IPS-18c (cell line): ENCODE measurements at regions not wholly inside any gene's neighbourhood (a gene's known extent, or its start where the extent isn't known, plus 50 kb on each side); places are given as distances from the start of the nearest gene placed in this dataset.
"Not testable (repeated sequence)": the region's sequence is repeated elsewhere in the genome, so short reads cannot be mapped to it uniquely, and the experiment has no call there.

Source experiments
- H3K4me3 ChIP-seq: 2 replicates; pipeline ENCODE4 v1.7.0; 2013; ENCODE audit warnings: low read depth, mild to moderate bottlenecking, low read length, moderate library complexity; ENCODE audit not compliant: insufficient read depth
- H3K9me3 ChIP-seq: one replicate; pipeline ENCODE4 v1.6.1; 2013; ENCODE audit warnings: mild to moderate bottlenecking, low read length, moderate library complexity; ENCODE audit not compliant: control insufficient read depth, insufficient read depth

DNA sequence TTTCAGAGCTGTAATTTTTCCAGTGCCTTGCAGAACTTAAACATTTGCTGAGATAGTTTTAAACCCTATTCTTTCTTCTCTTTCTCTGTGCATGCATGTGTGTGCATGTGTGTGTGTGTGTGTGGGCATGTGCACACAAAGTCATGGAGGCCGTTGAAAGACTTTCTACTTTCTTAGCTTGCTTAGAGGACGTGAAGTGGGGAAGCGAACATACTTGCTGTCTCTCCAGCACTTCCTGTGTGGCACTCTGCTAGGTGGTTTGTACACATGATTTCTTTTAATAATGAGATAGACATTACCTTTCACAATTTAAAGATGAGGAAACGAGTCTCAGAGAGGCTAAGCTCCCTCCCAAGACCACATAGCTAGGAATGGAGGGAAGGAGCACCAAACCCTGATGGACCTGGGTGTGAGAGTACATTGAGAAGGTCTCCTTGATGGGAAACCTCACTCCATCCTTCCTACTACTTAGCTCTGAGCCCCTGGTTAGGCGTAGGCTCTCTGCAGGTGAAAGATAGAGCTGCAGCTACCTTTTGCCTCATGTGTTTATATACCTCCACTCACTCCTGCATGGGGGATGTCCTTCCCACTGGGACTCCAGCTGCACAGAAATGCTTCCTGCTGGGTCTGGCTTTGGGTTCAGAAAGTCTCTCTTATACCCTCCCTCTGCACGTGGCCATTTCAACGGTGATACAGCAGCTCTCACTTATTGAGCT lies 101.9 kb upstream of the USP24 start:
- no peak overlapping the region for H3K4me3 ChIP-seq
- H3K9me3 ChIP-seq = no peaks in the 10 kb centered on the region

DNA sequence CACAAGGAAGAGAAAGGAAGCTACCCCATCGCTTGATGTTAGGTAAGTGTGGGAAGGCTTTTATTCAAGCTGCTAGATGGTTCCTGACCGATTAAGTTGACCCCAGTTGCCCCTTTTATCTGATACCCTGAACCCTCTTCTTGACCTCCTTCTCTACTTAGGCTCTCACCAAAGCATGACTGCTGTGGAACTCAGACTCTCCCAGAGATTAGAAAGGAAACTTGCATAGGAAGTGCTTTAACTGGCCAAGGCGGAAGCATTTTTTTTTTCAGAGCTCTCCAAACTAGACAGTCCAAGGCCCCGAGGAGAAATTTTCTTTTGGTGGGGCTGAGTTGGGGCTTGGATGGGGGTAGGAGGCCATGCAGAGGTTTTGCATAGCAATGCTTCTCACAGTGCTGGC lies 101.3 kb upstream of the USP24 start:
- Histone ChIP-seq H3K4me3 (no peak overlapping the region), H3K9me3 (no peaks in the 10 kb centered on the region)

DNA sequence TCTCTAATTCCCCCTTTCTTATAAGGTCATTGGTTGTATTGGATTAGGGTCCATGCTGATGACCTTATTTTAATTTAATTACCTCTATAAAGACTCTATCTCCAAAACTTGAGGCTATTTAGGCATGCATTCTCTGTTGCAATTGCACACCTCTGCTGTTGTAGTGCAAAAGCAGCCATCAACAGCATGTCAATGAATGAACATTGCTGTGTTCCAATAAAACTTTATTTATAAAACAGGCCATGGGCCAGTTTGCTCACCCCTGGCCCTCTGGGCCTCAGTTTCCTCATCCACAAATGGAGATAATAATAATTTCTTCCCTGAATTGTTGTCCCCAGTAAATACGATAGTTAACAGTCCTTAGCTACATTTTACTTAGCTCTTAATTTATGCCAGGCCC lies 100.4 kb upstream of the USP24 start:
- no peaks in the 10 kb centered on the region for H3K9me3 ChIP-seq

DNA sequence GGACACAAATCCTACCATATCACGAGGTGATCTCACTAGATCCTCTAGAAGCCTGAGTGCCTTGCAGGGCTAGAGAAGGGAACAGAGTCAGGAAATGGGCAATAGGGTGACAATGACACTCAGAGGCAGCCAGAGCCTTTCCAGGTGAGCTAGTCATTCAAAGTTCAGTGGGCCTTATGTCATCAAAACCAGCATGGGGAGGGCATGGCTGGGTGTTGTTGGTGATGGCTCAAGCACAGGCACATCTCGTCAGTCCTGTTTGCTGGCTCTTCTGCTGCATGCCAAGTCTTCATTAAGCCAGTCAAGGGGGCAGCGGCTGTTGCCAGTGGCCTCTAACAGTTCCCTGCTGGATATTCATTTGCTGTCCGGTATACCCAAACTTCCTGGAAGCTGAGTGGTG lies 99.6 kb upstream of the USP24 start:
- H3K9me3 ChIP-seq = no peaks in the 10 kb centered on the region
- H3K4me3 ChIP-seq = no peak overlapping the region

More for the DNA sequence above, 100.4 kb upstream of the USP24 start:
- no peak overlapping the region for H3K4me3 ChIP-seq

DNA sequence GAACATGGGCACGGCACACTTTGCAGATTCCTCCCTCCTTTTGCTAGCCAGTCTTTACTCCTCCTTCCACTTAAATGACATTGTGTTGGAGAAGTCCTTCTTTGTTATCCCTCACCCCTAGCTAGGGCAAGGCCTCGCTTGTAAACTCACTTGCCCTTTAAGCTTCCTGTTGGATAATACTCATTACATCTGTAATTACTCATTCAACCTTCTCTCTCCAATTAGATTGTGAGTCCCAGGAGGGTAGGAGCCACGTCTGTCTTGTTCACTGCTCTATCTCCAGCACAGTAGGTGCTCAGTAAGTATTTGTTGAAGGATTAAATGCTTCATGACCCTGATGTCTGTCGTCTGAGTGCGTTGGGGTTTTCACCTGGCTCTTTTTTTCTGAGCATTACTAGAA lies 98.7 kb upstream of the USP24 start:
- no peak overlapping the region for H3K4me3 ChIP-seq
- no peaks in the 10 kb centered on the region for H3K9me3 ChIP-seq

- Histone ChIP-seq H3K4me3 (no peak overlapping the region), H3K9me3 (no peaks in the 10 kb centered on the region)
Observed at GRCh38 chr1:55311979-55312378, 96.8 kb upstream of the USP24 start.

DNA sequence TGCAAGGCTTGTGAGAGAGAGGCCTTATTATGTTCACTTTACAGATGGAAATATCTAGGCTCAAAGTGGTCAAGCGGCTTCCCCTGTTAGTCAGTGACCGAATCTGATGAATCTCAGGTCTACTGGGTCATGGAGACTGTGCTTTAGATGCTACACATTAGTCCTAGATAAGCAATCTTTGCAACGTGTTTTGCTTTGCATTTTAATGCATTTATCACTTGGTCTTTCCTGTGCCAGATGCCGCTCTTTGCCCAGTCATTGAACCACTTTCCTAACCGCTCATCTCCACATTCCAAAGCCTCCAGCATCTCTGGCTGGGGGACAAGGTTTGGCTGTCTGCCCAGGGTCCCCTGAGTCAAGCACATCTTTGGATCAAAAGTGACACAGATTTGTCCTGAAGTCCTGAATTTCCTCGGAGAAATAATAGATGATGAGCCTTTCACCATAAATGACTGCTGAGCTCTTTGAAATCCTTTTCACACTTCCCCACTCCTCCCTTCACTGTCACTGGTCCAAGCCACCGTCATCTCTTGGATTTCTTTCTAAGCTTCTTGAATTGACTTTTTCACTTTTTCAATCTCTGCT lies 96.0 kb upstream of the USP24 start:
- Histone ChIP-seq H3K4me3 (no peak overlapping the region), H3K9me3 (no peaks in the 10 kb centered on the region)

DNA sequence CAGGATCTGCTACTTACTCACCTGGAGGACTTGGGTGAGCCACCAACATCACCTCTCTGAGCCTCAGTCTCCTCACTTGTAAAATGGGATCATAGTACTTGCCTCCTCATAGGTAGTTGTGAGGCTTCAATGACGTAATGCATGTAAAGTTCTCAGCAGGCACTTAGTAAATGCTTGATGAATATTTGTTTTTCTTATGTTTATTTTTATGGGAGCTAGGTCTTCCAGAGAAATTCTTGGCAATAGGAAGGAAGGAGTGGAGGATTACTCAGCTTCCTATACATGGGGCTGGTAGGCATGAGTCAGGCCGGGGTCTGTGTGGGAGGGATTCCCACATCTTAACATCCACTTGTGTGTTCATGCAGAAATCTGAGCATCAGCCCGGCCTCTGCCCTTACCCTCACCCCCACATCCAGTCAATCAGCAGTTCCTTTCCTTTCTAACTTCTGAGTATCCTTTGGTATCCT lies 95.4 kb upstream of the USP24 start:
- Histone ChIP-seq H3K9me3 (no peaks in the 10 kb centered on the region), H3K4me3 (no peak overlapping the region)

- Histone ChIP-seq H3K4me3 (no peak overlapping the region), H3K9me3 (no peaks in the 10 kb centered on the region)
Observed at GRCh38 chr1:55309786-55310504, 94.8 kb upstream of the USP24 start.

GRCh38 chr1:55309053-55309452 lies 93.9 kb upstream of the USP24 start:
- Histone ChIP-seq H3K9me3 (no peaks in the 10 kb centered on the region), H3K4me3 (no peak overlapping the region)

DNA sequence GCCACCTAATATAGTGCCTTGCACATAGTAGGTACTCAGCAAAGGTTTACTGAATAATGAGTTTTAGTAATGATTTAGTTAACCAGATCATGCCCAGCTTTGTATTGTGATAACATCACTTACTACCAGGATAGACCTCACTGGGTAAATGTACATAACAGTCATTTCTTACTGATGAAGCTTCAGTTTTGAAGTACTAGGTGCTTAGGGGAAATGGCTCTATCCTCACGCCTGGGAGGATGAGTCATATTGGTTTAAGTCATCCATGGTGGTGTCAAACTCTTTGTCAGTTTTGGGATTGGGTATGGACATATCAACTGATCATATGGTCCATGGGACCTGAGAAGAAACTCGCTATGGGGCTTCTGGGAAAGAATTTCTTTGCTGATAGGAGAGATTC lies 90.6 kb upstream of the USP24 start:
- H3K4me3 ChIP-seq = no peak overlapping the region
- H3K9me3 ChIP-seq = no peaks in the 10 kb centered on the region

GRCh38 chr1:55304229-55304740 lies 89.1 kb upstream of the USP24 start:
- Histone ChIP-seq H3K4me3 (no peak overlapping the region), H3K9me3 (no peaks in the 10 kb centered on the region)

DNA sequence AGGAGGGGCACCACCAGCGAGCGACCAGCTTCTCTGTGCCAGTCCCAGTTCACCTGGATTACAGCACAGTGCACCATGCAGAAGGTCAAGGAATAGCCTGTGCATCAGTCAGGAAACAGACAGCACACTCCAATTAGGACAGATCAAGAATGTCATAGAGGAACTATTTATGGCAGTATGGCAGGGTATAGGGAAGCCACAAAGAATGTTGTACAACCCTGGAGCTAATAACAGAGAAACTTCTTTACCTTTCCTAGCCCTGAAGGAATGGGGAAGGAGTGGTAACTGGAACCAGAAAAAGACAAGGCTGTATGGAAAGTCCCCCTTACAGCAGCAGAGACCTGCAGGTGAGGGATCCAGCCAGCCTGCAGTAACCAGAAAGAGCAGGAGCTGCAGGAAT lies 87.8 kb upstream of the USP24 start:
- H3K9me3 ChIP-seq = no peaks in the 10 kb centered on the region
- H3K4me3 ChIP-seq = no peak overlapping the region

- H3K4me3 ChIP-seq = no peak overlapping the region
- H3K9me3 ChIP-seq = no peaks in the 10 kb centered on the region
Observed at GRCh38 chr1:55301912-55302311, 86.7 kb upstream of the USP24 start.

GRCh38 chr1:55300975-55301374 lies 85.8 kb upstream of the USP24 start:
- no peaks in the 10 kb centered on the region for H3K9me3 ChIP-seq
- H3K4me3 ChIP-seq = no peak overlapping the region

DNA sequence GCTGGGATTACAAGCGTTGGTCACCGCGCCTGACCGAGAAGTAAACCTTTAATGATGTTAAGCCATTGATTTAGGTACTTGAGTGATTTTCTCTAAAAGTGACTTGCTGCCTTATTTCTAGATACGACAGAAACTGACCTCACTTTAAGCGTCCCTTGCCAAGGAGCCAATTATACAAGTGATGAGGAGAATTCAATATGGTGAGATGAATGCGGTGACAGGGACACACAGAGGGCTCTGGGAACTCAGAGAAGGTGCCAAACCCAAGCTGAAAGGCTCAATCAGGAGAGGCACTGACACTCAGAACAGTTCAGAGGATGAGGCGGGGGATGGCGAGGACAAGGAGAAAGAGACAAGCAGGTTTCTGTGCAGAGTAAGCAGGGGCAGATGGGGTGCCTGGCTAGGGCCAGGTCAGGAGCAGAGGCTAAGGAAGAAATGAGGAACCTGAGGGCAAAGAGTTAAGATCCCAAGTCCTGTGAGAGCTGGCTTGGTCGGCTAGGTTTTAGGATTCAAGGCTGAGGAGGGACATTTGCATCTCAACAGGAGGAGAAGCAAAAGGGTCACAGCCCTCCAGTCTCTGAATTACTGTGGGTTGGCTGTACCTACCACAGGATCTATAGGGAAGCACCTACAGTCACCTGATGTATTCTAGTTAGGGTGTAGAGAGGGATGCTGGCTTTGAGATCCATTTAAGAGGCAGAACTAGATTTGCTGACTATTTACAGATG lies 83.2 kb upstream of the USP24 start:
- no peaks in the 10 kb centered on the region for H3K9me3 ChIP-seq
- H3K4me3 ChIP-seq = no peak overlapping the region

DNA sequence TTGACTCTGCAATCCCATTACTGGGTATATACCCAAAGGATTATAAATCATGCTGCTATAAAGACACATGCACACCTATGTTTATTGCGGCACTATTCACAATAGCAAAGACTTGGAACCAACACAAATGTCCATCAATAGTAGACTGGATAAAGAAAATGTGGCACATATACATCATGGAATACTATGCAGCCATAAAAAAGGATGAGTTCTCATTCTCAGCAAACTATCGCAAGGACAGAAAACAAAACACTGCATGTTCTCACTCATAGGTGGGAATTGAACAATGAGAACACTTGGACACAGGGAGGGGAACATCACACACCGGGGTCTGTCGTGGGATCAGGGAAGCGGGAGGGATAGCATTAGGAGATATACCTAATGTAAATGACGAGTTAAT lies 81.1 kb upstream of the USP24 start:
- not testable (repeated sequence) for H3K9me3 ChIP-seq, H3K4me3 ChIP-seq
